GM21526 (cell line): ENCODE measurements at regions not wholly inside any gene's neighbourhood (a gene's known extent, or its start where the extent isn't known, plus 50 kb on each side); places are given as distances from the start of the nearest gene placed in this dataset.
"Not testable (repeated sequence)": the region's sequence is repeated elsewhere in the genome, so short reads cannot be mapped to it uniquely, and the experiment has no call there.

Experiments used
- ATAC-seq: cut with Tn5 transposase; IDR thresholded peaks from one replicate; pipeline ENCODE4 v1.9.1; 2021; ENCODE audit warnings: moderate library complexity; ENCODE audit not compliant: unreplicated experiment, low FRiP score

DNA sequence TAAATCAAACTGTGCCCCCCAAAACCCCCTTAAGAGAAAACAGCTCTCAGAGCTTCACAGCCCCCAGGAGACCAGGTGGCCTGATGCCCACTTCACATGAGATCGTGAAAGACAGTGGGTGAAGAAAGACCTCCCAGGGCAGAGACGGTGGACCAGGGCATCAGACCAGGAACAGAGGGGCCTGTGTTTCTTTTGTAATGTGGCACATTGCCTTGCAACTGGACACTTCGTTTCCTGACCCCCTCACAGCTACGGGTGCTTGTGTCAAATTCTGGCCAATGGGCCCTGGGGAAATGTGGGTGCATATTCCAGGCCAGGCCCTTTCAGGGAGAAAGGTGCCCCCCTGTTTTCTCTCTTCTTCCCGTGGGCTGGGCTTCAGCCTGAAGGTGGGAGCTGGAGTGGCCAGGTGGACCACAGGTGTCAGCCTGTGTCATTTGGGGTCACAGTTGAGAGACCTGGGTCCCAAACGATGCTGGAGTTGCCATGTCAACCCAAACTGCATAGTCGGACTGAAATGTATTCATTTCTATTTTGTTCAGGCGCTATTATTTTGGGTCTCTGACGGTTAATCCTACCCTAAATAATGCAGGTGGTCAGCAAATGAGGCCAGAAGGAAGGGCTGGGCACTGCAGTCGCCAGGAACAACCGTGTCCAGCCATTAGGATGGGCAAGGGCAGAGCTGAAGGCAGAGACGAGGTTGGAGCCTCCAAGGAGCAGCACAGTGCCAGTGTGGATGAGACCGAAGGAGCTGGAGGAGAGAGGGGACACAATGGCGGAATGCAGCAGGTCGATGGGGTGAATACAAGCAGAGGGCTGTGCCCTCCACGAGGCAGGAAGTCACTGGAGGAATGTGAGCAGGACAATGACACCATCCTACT, 338.2 kb downstream of the EIPR1 start:
- ATAC-seq: no peak

DNA sequence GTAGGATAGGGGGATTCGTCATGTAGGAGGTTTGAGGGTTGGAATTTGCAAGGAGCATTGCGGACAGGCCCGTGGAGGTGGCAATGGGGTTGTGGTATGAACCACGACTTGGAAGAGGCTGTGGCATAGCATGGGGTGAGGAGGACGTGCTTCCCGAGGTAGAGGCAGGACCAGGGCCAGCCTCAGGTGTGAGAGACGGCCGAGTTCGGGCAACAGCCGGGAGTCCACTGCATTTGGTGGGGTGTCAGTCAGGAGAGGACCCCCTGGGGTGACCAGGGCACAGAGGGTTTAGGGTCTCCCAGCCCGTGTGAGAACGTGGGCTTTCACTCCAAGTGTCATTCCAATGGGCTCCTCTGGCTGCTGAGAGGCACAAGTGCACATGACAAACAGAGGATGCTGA, 339.0 kb downstream of the EIPR1 start:
- ATAC-seq: no peak

DNA sequence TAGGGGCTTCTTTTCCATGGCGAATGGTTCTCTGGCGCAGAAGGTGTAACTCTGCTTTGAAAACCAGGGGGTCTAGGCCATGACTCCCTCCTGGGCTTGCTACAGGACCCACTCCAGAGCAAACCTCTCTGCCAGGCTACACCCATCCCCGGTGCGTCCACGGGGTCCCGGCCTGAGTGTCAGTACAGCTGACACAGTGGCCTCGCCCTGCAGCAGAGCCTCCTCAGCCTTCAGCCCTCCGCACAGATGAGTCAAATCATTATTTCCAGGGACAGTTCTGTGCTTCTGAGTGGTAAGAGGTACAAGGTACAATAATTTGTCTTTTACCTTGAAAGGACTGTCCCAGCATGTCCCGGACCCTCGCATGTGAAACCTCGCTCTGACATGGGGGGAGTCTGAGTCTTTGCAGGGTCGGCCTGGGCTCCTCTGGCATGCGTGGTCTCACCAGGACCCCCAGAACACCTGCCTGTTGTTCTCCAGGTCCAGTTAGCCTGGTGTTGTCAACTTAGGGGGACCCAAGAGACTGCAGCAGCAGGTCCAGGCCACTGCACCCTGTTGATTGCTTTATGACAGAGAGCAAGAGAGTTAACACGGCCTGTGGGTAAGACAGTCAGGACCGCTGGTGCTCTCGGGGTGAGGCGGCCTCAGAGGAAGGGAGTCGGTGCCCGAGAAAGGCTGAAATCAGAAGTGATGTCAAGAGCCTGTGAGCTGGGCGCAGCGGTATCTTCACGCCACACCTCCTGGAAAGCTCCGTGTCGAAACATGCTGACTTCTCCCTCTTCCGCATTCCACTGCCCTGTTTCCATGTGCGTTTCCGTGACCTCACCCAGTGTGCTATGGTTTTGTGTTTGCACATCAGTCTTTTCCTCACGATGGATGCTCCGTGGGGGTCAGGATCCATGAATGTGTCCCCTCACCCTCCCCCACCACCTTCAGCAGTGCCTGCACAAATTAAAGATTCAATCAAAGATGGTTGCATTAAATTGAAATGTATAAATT, 340.1 kb downstream of the EIPR1 start:
- ATAC-seq: no peak

DNA sequence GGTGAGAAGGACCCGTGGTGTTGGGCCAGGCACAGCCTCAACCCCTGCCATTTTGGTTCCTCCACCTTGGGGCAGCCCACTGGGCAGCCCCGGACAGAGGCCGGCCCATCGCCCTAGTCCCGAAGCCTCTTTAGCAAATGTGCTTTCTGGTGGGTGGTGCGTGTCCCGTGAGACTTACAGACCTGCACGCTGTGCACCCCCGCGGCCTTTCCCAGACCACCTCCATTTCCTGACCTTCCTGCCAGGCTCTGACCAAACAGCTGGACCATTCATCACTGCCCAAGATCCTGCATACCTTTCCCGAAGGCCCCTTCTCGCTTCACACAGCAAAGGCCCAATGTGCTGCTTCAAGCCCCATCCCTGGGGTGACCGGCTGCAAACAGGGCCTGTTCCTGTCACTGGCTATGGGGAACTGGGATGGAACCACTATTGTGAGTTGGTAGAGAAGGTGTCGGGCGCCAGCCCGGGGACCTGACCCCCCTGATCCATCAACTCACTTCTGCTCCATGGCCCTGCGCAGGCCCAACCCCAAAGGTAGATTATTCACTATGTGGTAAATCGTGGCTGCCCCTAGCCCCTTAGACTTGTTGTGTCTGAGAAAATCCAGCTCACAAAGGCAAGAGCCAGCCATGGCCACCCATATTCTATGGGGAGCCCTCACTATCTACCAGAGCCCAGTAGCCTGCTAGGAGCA, 341.0 kb downstream of the EIPR1 start:
- ATAC-seq: no peak

DNA sequence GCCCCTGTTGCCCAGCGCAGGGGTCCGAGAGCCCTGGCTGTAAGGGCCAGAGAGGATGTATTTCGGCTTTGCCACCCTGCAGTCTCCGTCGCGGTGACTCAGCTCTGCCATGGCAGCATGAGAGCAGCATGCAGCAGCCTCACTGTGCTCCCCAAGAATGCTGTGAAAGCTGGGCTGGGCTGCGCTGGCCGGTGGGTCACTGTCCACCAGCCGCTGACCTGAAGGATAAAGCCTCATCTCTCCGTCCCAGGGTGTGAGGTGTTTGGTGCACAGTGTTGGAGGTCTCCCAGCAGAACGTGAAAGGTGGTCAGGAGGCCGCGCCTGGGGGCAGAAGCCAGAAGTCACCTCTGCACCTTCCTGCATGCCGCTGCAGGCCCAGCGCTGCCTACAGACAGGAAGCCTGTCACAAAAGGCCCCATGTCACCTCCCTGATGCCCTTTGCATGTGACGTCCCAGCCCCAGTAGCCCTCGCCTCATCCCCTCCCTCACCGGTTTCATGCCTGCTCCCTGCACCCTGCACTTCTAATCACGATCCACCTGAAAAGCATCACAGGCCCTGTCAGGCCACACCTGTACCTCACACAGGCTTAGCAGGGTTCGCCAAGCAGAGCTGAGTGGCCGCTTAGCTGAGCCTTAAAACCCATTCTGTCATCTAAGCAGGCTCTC, 342.1 kb downstream of the EIPR1 start:
- no peak for ATAC-seq

DNA sequence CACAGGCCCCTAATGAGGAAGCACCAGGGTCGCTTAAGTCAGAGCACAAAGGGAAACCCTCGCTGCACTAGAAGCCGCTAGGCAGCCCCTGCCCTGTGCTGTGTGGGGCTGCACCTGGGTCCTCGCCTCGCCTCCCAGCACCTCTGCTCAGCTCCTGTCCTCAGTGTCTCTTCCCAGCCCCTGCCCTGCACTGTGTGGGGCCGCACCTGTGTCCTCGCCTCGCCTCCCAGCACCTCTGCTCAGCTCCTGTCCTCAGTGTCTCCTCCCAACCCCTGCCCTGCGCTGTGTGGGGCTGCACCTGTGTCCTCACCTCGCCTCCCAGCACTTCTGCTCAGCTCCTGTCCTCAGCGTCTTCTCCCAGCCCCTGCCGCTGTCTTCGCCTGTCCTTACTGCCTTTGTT, 342.8 kb downstream of the EIPR1 start:
- no peak for ATAC-seq

DNA sequence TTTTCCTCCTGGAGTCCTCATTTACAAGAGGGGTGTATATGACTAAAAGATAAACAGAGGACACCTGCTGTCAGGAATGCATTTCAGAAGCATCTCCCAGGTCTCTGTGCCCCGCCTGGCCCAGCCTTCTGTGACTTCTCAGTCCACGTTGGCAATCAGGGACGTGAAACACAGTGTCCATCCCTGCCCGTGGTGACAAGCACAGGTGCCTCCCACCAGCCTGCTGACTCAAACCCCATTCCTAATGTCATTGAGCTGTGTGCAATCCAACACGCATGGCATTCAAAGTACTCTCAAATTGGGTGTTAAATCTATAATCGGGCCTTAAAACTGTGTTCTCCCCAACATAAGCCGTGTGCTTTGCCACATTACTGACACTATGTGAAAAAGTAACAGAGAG, 343.2 kb downstream of the EIPR1 start:
- ATAC-seq: no peak

DNA sequence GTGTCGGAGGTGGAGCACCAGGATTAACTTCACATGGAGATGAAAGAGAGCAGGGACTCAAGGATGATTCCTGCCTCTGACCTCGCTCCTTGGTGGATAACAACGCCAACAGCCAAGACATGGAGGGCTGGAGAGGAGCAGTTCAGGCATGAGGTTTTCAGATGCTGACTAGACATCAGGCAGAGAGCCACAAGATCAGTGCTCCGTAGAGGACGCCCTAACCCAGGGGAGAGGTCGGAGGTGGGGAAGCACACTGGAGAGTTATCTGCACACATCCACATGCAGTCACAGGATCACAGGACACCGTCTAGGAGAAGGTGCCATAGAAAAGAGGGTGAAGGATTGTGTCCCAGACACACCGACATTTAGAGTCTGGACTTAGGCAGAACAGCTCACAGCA, 344.3 kb downstream of the EIPR1 start:
- ATAC-seq: no peak

DNA sequence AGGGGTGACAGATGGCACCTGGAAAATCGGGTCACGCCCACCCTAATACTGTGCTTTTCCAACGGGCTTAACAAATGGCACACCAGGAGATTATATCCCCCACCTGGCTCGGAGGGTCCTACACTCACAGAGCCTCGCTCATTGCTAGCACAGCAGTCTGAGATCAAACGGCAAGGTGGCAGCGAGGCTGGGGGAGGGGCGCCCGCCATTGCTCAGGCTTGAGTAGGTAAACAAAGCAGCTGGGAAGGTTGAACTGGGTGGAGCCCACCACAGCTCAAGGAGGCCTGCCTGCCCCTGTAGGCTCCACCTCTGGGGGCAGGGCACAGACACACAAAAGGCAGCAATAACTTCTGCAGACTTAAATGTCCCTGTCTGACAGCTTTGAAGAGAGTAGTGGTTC, 346.8 kb downstream of the EIPR1 start:
- not testable (repeated sequence) for ATAC-seq

DNA sequence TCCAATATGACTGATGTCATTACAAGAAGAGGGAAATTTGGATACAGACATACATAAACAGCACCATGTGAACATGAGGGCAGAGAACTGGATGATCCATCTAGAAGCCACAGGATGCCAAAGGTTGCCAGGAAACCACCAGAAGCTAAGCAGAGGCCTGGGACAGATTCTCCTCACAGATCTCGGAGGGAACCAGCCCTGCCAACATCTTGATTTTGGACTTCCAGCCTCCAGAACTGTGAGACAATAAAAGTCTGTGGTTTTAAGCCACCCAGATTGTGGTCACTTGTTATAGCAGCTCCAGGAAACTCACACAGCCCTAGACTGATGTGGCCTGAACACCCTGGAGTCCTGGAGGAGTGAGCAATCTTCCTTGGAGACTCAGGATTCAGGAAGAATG, 351.6 kb downstream of the EIPR1 start:
- no peak for ATAC-seq

DNA sequence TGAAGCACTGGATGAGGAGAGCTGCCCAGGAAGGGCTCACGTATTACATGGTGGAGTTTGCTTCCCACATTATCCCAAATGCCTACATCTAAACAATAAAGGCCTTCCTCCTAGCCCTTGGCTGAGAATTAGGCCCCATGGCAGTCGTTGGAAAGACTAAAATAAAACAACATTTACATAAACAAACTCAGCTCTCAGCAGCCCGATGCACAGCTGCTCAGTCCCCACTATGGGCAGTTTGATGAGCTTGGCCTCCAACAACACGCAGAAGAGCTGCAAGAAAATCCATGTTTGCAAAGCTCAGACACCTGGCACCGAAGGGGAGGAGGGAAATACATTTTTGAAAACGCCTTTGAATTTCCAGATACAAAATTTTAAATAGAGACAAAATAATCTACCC, 352.4 kb downstream of the EIPR1 start:
- no peak for ATAC-seq

DNA sequence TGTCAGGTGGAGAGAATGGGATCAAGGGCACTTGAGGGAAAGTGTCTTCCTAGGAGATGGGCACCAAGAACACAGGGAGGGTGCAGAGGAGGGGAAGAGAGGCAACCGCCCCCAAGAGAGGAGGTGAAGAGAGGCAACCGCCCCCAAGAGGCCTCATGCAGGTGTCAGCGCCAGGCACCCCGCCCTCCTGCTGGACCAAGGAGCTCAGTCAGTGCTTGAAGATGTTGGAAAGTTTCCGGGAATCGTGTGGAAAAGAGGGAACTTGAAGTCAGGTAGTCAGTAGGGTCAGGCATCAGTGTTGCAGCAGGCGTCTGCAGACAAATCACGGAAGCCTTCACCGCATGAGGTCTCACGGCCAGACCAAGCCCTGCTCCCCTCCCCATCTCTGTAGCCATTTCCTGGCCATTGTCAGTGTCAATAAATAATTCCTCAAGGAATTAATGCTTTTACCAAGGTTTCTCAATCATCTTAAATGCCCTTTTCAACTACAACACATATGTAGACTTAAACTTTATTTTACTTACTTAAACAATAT, 353.1 kb downstream of the EIPR1 start:
- no peak for ATAC-seq

DNA sequence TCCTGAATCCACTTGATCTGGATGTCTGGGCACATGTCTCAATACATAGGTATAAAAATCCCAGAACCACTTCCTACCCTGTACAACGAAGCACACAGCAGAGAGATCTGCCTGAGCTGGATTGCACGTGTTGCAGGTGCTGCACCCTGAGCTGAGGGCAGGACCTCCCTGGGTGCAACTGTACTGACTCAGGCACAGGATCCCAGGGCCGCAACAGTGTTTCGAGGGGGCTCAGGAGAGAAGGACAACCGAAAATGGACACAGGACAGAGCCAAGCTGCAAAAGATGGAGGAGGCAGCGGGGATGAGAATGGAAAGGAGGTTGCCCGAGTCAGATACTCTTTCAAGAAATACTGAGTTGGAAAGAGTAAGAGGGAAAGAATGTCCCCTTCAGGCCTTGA, 354.1 kb downstream of the EIPR1 start:
- ATAC-seq: no peak

DNA sequence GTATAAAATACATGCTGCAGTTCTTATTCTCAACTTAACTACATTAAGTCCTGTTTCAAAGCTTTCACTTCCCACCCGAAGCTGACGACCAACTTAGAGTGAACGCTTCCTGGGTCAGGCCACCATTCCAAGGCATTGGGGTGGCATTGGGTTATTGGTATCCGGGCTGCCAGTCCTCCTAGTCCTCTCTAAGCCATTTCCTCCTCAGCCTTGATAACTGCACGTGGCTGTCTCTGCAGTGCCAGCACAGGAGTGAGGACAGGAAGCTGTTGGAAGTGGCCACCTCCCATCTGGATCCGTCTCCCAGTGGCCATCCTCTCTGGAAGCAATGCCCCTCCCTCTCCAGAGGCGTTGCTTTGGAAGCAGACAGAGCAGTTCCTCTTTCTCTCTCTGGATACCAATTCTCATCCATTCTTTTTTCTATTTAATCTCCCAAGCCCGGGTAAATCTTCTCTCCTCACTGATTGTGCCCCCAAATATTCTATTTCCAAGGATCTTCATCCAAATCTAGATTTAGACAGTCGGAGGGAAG, 354.7 kb downstream of the EIPR1 start:
- ATAC-seq: no peak

DNA sequence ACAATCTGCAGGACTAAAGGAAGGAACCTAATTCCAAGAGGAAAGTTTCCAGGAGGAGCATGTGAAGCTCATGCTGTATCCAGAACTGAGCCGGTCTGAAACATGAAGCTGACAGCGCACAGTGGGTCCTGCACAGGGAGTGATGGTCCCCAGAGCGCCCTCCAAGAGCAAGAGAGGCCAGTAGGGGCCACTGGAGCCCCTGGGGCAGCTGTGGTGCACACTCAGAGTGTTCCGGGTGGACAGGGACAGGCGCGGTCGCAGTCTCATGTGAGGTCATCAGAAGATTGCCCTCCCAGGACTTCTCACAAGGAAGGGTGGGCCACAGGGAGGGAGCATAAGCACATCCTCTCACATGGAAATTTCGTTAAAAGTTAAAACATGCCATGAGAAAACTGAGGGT, 355.9 kb downstream of the EIPR1 start:
- ATAC-seq: no peak

DNA sequence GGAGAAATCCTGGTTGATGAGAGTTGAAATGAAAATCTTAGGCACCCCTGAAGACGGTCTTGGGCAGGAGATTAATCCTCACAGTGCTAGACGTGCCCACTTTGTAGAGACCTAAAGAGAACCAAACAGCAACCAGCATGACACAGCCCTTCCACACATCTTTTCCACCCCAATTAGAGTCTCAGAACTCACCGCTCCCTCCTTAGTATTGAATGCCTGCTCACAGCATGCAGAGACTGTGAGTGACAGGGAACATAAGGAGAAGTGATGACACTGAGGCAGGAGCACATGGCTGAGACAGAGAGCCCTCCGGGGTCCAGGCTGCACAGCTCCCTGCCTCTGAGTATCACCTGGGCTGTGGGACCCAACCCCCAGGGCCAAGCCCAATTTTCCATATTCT, 367.6 kb downstream of the EIPR1 start:
- no peak for ATAC-seq

DNA sequence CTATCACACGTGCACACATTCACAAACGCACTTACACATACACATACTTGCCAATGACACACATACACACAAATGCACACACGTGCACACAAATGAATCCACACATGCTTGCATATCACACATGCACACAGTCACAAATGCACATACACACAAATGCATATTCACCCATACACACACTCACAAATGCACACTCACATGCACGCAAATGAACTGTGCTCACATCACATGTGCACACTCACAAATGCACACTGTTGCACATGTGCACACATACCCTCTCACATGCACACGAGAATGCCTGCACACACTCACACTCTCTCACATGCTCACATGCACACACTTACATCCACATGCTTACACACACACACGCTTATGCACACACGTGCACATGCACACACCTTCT, 368.1 kb downstream of the EIPR1 start:
- no peak for ATAC-seq

DNA sequence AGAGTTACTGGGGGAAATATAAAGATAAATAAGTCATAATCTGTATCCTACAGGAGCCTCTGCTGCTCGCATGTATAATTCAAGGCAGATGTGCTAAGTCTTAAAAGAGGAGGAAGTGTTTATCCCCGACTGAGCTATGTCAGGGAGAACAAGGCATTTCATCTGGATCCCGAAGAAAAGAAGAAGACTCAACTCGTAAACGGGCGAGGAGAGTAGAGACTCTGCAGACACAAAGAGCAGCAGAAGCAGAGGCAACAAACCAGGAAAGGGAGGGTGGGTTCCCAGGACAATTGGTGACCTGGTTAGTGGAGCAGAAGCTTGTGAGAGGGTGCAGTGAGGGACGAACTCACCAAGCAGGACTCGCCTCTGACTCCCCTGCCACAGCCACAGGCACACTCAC, 368.6 kb downstream of the EIPR1 start:
- ATAC-seq: no peak

DNA sequence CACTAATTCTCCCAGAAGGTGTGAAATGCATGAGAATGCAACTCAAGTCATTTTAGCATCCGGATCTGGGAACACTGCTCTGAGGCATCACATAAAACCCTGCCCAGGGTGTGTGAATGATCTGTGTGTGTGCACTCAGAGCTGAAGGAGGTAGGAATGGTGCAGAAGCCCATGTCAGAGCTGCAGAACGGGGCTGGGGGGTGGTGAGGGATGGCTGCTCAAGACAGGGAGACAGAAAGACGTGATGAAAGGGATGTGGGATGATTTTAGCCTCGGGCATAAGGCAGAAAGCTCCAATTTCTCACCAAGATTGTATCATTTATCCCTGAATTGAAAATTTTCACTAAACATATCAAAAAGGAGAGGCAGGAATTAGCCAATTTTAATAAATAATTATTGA, 369.1 kb downstream of the EIPR1 start:
- ATAC-seq: no peak

DNA sequence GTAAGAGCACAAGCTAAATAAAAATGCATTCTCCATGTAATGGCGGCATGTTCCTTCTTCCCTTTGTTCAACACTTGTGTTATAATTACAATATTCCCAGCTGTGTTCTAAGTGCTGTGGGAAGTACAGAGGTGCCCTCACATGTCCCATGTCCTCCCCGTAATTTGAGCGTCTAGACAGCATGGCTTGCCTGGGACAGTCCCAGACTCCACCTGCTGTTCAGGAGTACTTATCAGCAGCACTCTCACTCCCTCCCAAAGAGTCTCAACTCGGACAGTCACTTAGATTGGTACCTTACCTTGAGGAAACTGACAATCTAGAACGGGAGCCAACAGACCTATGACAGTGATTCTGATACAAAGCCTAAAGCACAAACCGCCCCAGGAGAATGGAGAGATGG, 370.5 kb downstream of the EIPR1 start:
- no peak for ATAC-seq
